IPS-15b (cell line): ENCODE measurements at regions not wholly inside any gene's neighbourhood (a gene's known extent, or its start where the extent isn't known, plus 50 kb on each side); places are given as distances from the start of the nearest gene placed in this dataset.

Source experiments
- H3K27me3 ChIP-seq: one replicate; pipeline ENCODE4 v1.6.1; 2013; ENCODE audit warnings: low read length; ENCODE audit not compliant: control insufficient read depth, insufficient read depth
- H3K36me3 ChIP-seq: one replicate; pipeline ENCODE4 v1.6.1; 2013; ENCODE audit warnings: low read length; ENCODE audit not compliant: control insufficient read depth, insufficient read depth
- H3K4me1 ChIP-seq: one replicate; pipeline ENCODE4 v1.6.1; 2013; ENCODE audit warnings: mild to moderate bottlenecking, low read length; ENCODE audit not compliant: control insufficient read depth, insufficient read depth
- H3K4me3 ChIP-seq: one replicate; pipeline ENCODE4 v1.5.1; 2013; ENCODE audit warnings: low read depth, low read length
- H3K9ac ChIP-seq: one replicate; pipeline ENCODE4 v1.6.1; 2013; ENCODE audit warnings: low read depth, mild to moderate bottlenecking, low read length
- H3K9me3 ChIP-seq: one replicate; pipeline ENCODE4 v1.6.1; 2013; ENCODE audit warnings: mild to moderate bottlenecking, low read length; ENCODE audit not compliant: control insufficient read depth, insufficient read depth

GRCh38 chr5:3654515-3654914, 58.9 kb downstream of the IRX1 start:
- no peaks in the 10 kb centered on the region for H3K36me3 ChIP-seq
- no peak overlapping the region for H3K9ac ChIP-seq
- H3K9me3 ChIP-seq: no peaks in the 10 kb centered on the region
- H3K4me1 ChIP-seq: no peaks in the 10 kb centered on the region
- no peaks in the 10 kb centered on the region for H3K27me3 ChIP-seq
- no peak overlapping the region for H3K4me3 ChIP-seq

- H3K9ac ChIP-seq: no peak overlapping the region
- H3K27me3 ChIP-seq: no peaks in the 10 kb centered on the region
- H3K36me3 ChIP-seq: no peaks in the 10 kb centered on the region
- H3K9me3 ChIP-seq: no peaks in the 10 kb centered on the region
- no peaks in the 10 kb centered on the region for H3K4me1 ChIP-seq
- no peak overlapping the region for H3K4me3 ChIP-seq
Observed at GRCh38 chr5:3656803-3657202, 61.2 kb downstream of the IRX1 start.

- H3K36me3 ChIP-seq: no peaks in the 10 kb centered on the region
- H3K27me3 ChIP-seq: no peaks in the 10 kb centered on the region
- H3K9me3 ChIP-seq: no peaks in the 10 kb centered on the region
Observed at GRCh38 chr5:3657364-3658022, 61.9 kb downstream of the IRX1 start.

GRCh38 chr5:3658929-3659328, 63.3 kb downstream of the IRX1 start:
- no peaks in the 10 kb centered on the region for H3K27me3 ChIP-seq
- H3K36me3 ChIP-seq: no peaks in the 10 kb centered on the region
- H3K4me1 ChIP-seq: no peaks in the 10 kb centered on the region
- H3K9ac ChIP-seq: no peak overlapping the region
- no peak overlapping the region for H3K4me3 ChIP-seq
- H3K9me3 ChIP-seq: no peaks in the 10 kb centered on the region

More at GRCh38 chr5:3657364-3658022, 61.9 kb downstream of the IRX1 start:
- Histone ChIP-seq H3K4me1 (no peaks in the 10 kb centered on the region), H3K4me3 (no peak overlapping the region), H3K9ac (no peak overlapping the region)

- no peaks in the 10 kb centered on the region for H3K9me3 ChIP-seq
- no peaks in the 10 kb centered on the region for H3K27me3 ChIP-seq
- no peaks in the 10 kb centered on the region for H3K4me1 ChIP-seq
- H3K4me3 ChIP-seq: no peak overlapping the region
- no peaks in the 10 kb centered on the region for H3K36me3 ChIP-seq
- H3K9ac ChIP-seq: no peak overlapping the region
Observed at GRCh38 chr5:3659907-3660306, 64.3 kb downstream of the IRX1 start.

GRCh38 chr5:3660630-3661029, 65.0 kb downstream of the IRX1 start:
- no peaks in the 10 kb centered on the region for H3K9me3 ChIP-seq
- H3K27me3 ChIP-seq: no peaks in the 10 kb centered on the region
- H3K9ac ChIP-seq: no peak overlapping the region
- H3K4me1 ChIP-seq: no peaks in the 10 kb centered on the region
- no peak overlapping the region for H3K4me3 ChIP-seq
- no peaks in the 10 kb centered on the region for H3K36me3 ChIP-seq

- Histone ChIP-seq H3K4me3 (no peak overlapping the region), H3K27me3 (no peaks in the 10 kb centered on the region), H3K4me1 (no peaks in the 10 kb centered on the region), H3K36me3 (no peaks in the 10 kb centered on the region), H3K9ac (no peak overlapping the region), H3K9me3 (no peaks in the 10 kb centered on the region)
Observed at GRCh38 chr5:3661755-3662296, 66.2 kb downstream of the IRX1 start.

GRCh38 chr5:3662344-3662743, 66.7 kb downstream of the IRX1 start:
- no peaks in the 10 kb centered on the region for H3K36me3 ChIP-seq
- no peaks in the 10 kb centered on the region for H3K4me1 ChIP-seq
- no peak overlapping the region for H3K4me3 ChIP-seq
- no peaks in the 10 kb centered on the region for H3K27me3 ChIP-seq
- no peaks in the 10 kb centered on the region for H3K9me3 ChIP-seq
- H3K9ac ChIP-seq: no peak overlapping the region

- Histone ChIP-seq H3K36me3 (no peaks in the 10 kb centered on the region), H3K9ac (no peak overlapping the region), H3K9me3 (no peaks in the 10 kb centered on the region), H3K4me1 (no peaks in the 10 kb centered on the region), H3K27me3 (no peaks in the 10 kb centered on the region), H3K4me3 (no peak overlapping the region)
Observed at GRCh38 chr5:3671337-3671736, 75.7 kb downstream of the IRX1 start.

- H3K36me3 ChIP-seq: no peaks in the 10 kb centered on the region
- no peak overlapping the region for H3K9ac ChIP-seq
- H3K9me3 ChIP-seq: no peaks in the 10 kb centered on the region
- H3K27me3 ChIP-seq: no peaks in the 10 kb centered on the region
- H3K4me1 ChIP-seq: no peaks in the 10 kb centered on the region
- no peak overlapping the region for H3K4me3 ChIP-seq
Observed at GRCh38 chr5:3678801-3679200, 83.2 kb downstream of the IRX1 start.

- Histone ChIP-seq H3K9ac (no peak overlapping the region), H3K36me3 (no peaks in the 10 kb centered on the region), H3K4me1 (no peaks in the 10 kb centered on the region), H3K27me3 (no peaks in the 10 kb centered on the region), H3K4me3 (no peak overlapping the region), H3K9me3 (no peaks in the 10 kb centered on the region)
Observed at GRCh38 chr5:3680821-3681220, 85.2 kb downstream of the IRX1 start.

- no peaks in the 10 kb centered on the region for H3K27me3 ChIP-seq
Observed at GRCh38 chr5:3684118-3684517, 88.5 kb downstream of the IRX1 start.

More at GRCh38 chr5:3684118-3684517, 88.5 kb downstream of the IRX1 start:
- Histone ChIP-seq H3K4me3 (no peak overlapping the region), H3K9me3 (no peaks in the 10 kb centered on the region), H3K36me3 (no peaks in the 10 kb centered on the region), H3K9ac (no peak overlapping the region), H3K4me1 (no peaks in the 10 kb centered on the region)
